Right hindlimb (tissue), 1 donor: ENCODE measurements at regions not wholly inside any gene's neighbourhood (a gene's known extent, or its start where the extent isn't known, plus 50 kb on each side); places are given as distances from the start of the nearest gene placed in this dataset.
A peak's percentile ranks its signal among the peaks of the same experiment; 100 is the strongest.

ENCODE experiments used
- DNase-seq: peaks from one replicate; pipeline ENCODE4 v3.0.0-alpha.2; 2018

- DNase-seq = no peak
Measured at GRCh38 chr15:51156957-51157356, 62.3 kb upstream of the TNFAIP8L3 start.

GRCh38 chr15:51155891-51156290 is 61.2 kb upstream of the TNFAIP8L3 start:
- peak; percentile 75 for DNase-seq

DNA sequence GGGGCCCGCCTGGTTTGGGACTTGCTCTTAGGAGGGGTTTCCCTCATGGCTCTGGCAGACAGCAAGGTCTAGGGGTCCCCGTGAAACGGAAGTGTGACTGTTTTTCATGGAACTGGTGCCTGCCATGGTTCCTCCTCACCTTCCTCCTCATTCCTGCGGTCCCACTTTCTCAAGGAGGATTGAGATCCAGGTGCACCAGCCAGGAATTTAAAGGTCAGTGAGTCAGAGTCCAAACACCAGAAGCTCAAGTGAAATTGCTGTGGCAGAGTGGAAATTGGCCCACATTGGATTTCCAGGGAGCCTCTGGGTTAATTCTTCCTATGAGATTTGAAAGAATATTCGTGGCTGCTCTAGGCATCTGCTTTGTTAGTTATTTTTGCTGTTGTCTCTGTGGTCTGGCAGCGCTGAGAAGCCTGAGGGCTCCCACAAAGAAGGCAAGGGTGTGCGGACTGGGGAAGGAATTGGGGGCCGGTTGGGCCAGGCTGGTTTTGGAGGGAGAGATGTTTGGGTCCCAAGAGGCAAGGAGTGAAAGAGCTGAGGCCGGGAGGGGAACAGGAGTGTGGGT is 60.4 kb upstream of the TNFAIP8L3 start:
- no peak for DNase-seq
